Vagina (tissue), 2 donors: ENCODE measurements at regions not wholly inside any gene's neighbourhood (a gene's known extent, or its start where the extent isn't known, plus 50 kb on each side); places are given as distances from the start of the nearest gene placed in this dataset.

Experiments used
- POLR2AphosphoS5 ChIP-seq, 2 donors: sonication (generic); formaldehyde crosslinking; IDR thresholded peaks; one replicate each; pipeline ENCODE4 v1.9.0; 2017; ENCODE audit warnings: antibody characterized with exemption in 2 of 2, mild to moderate bottlenecking in 2 of 2, low read depth in 1 of 2; ENCODE audit not compliant: insufficient read depth in 1 of 2
- TF ChIP-seq, protein P1 (sequence below), 3 experiments: fragments of 450-650 bp in 2 of 3; fragments of 200-600 bp in 1 of 3; sonication (generic) in 1 of 3; IDR thresholded peaks; one replicate each; pipeline ENCODE4 v1.5.1; 2017 to 2019; ENCODE audit warnings: antibody characterized with exemption in 3 of 3, mild to moderate bottlenecking in 2 of 3, moderate library complexity in 2 of 3

DNA sequence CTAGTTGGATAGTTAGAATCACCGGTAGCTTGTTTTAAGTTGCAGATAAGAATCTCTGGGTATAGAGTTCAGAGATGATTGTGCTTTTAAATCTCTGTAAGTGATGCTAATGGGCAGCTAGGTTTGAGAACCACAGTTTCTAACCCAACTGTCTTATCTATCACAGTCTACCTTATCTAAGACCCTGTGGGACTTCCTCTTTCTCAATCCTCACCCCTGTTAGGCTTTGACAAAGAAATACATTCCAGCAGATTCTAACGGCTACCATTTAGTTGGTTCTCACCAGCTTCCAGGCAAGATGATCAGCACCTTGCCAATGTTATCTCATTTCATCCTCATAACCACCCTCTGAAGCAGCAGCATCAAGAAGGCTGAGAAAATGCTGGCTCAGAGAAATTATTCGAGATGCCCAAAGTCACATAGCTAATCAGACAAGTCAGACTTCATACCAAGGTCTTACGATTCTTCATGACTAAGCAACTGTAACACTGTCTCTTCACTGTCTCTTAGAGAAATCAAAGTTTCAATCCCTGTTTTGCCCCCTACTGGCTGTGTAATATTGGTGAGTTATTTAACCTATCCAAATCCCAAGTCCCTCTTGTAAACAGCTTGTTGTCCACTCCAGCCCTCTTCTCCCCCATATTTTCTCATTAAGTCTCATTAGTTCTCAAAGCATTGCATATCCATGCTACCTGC lies 192.4 kb upstream of the API5 start:
- TF ChIP-seq, protein P1, sequence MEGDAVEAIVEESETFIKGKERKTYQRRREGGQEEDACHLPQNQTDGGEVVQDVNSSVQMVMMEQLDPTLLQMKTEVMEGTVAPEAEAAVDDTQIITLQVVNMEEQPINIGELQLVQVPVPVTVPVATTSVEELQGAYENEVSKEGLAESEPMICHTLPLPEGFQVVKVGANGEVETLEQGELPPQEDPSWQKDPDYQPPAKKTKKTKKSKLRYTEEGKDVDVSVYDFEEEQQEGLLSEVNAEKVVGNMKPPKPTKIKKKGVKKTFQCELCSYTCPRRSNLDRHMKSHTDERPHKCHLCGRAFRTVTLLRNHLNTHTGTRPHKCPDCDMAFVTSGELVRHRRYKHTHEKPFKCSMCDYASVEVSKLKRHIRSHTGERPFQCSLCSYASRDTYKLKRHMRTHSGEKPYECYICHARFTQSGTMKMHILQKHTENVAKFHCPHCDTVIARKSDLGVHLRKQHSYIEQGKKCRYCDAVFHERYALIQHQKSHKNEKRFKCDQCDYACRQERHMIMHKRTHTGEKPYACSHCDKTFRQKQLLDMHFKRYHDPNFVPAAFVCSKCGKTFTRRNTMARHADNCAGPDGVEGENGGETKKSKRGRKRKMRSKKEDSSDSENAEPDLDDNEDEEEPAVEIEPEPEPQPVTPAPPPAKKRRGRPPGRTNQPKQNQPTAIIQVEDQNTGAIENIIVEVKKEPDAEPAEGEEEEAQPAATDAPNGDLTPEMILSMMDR (IDR thresholded peaks at IDR 0.05), result no peak
- no peak for TF ChIP-seq POLR2AphosphoS5 (IDR thresholded peaks at IDR 0.05; ENCODE audit: insufficient read depth in 1 of 2, low read depth in 1 of 2)
